Keratinocyte (primary cell): ENCODE measurements at regions not wholly inside any gene's neighbourhood (a gene's known extent, or its start where the extent isn't known, plus 50 kb on each side); places are given as distances from the start of the nearest gene placed in this dataset.

ENCODE experiments used
- DNase-seq: peaks from one replicate; pipeline ENCODE4 v3.0.0-alpha.2; 2011; ENCODE audit warnings: low read depth, missing footprints, low spot score
- FAIRE-seq: peaks from 2 replicates; lab custom pipeline; 2011; peaks lifted over from hg19 to GRCh38; lab: Jason Lieb, UNC
- H2AFZ ChIP-seq: 2 replicates; pipeline ENCODE4 v1.6.0; 2012; ENCODE audit warnings: low read length, control low read depth, inconsistent platforms; ENCODE audit not compliant: control insufficient read depth
- H3K27ac ChIP-seq: 2 replicates; pipeline ENCODE4 v1.5.1; 2011; ENCODE audit warnings: low read length; ENCODE audit not compliant: control insufficient read depth, insufficient read depth
- H3K27me3 ChIP-seq: 3 replicates; pipeline ENCODE4 v1.6.0; 2011; ENCODE audit warnings: low read length; ENCODE audit not compliant: control insufficient read depth, insufficient read depth; ENCODE audit errors: extremely low read depth
- H3K36me3 ChIP-seq, 2 experiments: 2 replicates in 1 of 2; 3 replicates in 1 of 2; pipeline ENCODE4 v1.5.1; 2011; ENCODE audit warnings: low read length in 2 of 2, mild to moderate bottlenecking in 1 of 2; ENCODE audit not compliant: control insufficient read depth in 2 of 2, insufficient read depth in 2 of 2; ENCODE audit errors: extremely low read depth in 1 of 2
- H3K4me1 ChIP-seq: 3 replicates; pipeline ENCODE4 v1.5.1; 2011; ENCODE audit warnings: low read length; ENCODE audit not compliant: control insufficient read depth, insufficient read depth; ENCODE audit errors: extremely low read depth
- H3K4me2 ChIP-seq: 3 replicates; pipeline ENCODE4 v1.6.0; 2011; ENCODE audit warnings: low read depth, low read length; ENCODE audit not compliant: control insufficient read depth, insufficient read depth; ENCODE audit errors: extremely low read depth
- H3K4me3 ChIP-seq, 3 experiments: fragments of 200-600 bp in 1 of 3; sonication (generic) in 1 of 3; 2 replicates in 2 of 3; 3 replicates in 1 of 3; pipeline ENCODE4 v1.5.1; 2011 to 2016; ENCODE audit warnings: low read length in 3 of 3, mild to moderate bottlenecking in 3 of 3, control low read depth in 2 of 3, inconsistent platforms in 1 of 3, low read depth in 1 of 3, mixed read lengths in 1 of 3, mixed run types in 1 of 3, moderate library complexity in 1 of 3; ENCODE audit not compliant: control insufficient read depth in 2 of 3, insufficient read depth in 2 of 3; ENCODE audit errors: extremely low read depth in 1 of 3
- H3K79me2 ChIP-seq: 2 replicates; pipeline ENCODE4 v1.6.0; 2012; ENCODE audit warnings: low read length; ENCODE audit not compliant: control insufficient read depth, insufficient read depth
- H3K9ac ChIP-seq: 3 replicates; pipeline ENCODE4 v1.6.0; 2011; ENCODE audit warnings: low read length; ENCODE audit not compliant: control insufficient read depth, insufficient read depth; ENCODE audit errors: extremely low read depth
- H3K9me1 ChIP-seq: 3 replicates; pipeline ENCODE4 v1.6.0; 2011; ENCODE audit warnings: low read length; ENCODE audit not compliant: control insufficient read depth, insufficient read depth; ENCODE audit errors: extremely low read depth
- H3K9me3 ChIP-seq: 2 replicates; pipeline ENCODE4 v1.5.1; 2012; ENCODE audit warnings: low read depth, low read length; ENCODE audit not compliant: control insufficient read depth
- H4K20me1 ChIP-seq: 3 replicates; pipeline ENCODE4 v1.6.0; 2011; ENCODE audit warnings: low read length; ENCODE audit not compliant: control insufficient read depth, insufficient read depth; ENCODE audit errors: extremely low read depth
- EZH2 ChIP-seq: IDR thresholded peaks from one replicate; pipeline ENCODE4 v1.6.1; 2012; ENCODE audit warnings: inconsistent platforms, mild to moderate bottlenecking, low read length, moderate library complexity
- dilution Hi-C: fragments of 300-500 bp; cut with MboI; formaldehyde crosslinking; loops from one replicate; pipeline ENCODE4 v1.7.0; 2020; ENCODE audit warnings: low sequenced_read_pairs; ENCODE audit not compliant: extremely low pct_ligation_motif_present
- TF ChIP-seq, protein P1 (sequence below), 3 experiments: IDR thresholded peaks in 1 of 3; conservative IDR thresholded peaks in 1 of 3; optimal IDR thresholded peaks in 1 of 3; 2 replicates in 2 of 3; 3 replicates in 1 of 3; pipeline versions ENCODE3 to v1.5.1; 2011; ENCODE audit warnings: low read length in 3 of 3, mild to moderate bottlenecking in 3 of 3, moderate library complexity in 2 of 3, control low read depth in 1 of 3, inconsistent platforms in 1 of 3; ENCODE audit not compliant: insufficient read depth in 2 of 3; ENCODE audit errors: extremely low read depth in 1 of 3

GRCh38 chr2:144233317-144233716, 286.6 kb downstream of the ZEB2 start:
- DNase-seq (no peak), FAIRE-seq (no peak)
- Histone ChIP-seq H4K20me1 (no peaks in the 10 kb centered on the region), H3K27ac (no peak overlapping the region), H3K4me1 (no peaks in the 10 kb centered on the region), H3K9me1 (no peaks in the 10 kb centered on the region), H3K4me2 (no peak overlapping the region), H3K4me3 (no peak overlapping the region), H3K9me3 (no peaks in the 10 kb centered on the region), H3K9ac (no peak overlapping the region), H3K27me3 (no peaks in the 10 kb centered on the region), H3K36me3 (no peaks in the 10 kb centered on the region), H3K79me2 (no peaks in the 10 kb centered on the region), H2AFZ (no peak overlapping the region)
- dilution Hi-C loops: no loop called here
- no peak for TF ChIP-seq EZH2
- TF ChIP-seq, protein P1, sequence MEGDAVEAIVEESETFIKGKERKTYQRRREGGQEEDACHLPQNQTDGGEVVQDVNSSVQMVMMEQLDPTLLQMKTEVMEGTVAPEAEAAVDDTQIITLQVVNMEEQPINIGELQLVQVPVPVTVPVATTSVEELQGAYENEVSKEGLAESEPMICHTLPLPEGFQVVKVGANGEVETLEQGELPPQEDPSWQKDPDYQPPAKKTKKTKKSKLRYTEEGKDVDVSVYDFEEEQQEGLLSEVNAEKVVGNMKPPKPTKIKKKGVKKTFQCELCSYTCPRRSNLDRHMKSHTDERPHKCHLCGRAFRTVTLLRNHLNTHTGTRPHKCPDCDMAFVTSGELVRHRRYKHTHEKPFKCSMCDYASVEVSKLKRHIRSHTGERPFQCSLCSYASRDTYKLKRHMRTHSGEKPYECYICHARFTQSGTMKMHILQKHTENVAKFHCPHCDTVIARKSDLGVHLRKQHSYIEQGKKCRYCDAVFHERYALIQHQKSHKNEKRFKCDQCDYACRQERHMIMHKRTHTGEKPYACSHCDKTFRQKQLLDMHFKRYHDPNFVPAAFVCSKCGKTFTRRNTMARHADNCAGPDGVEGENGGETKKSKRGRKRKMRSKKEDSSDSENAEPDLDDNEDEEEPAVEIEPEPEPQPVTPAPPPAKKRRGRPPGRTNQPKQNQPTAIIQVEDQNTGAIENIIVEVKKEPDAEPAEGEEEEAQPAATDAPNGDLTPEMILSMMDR (optimal IDR thresholded peaks at IDR 0.05 in 1 of 3, IDR thresholded peaks at IDR 0.05 in 1 of 3, conservative IDR thresholded peaks at IDR 0.05 in 1 of 3; ENCODE audit: extremely low read depth in 1 of 3, insufficient read depth in 2 of 3, low read length in 3 of 3): no peak

- dilution Hi-C loops: no loop called here
Observed at GRCh38 chr2:144230448-144231085, 289.4 kb downstream of the ZEB2 start.

More at GRCh38 chr2:144230448-144231085, 289.4 kb downstream of the ZEB2 start:
- no peak for FAIRE-seq
- Histone ChIP-seq H3K27ac (peak overlapping the region; percentile 54), H3K9me1 (no peaks in the 10 kb centered on the region), H3K9ac (no peak overlapping the region), H3K36me3 (no peaks in the 10 kb centered on the region), H3K79me2 (no peaks in the 10 kb centered on the region), H3K4me3 (no peak overlapping the region), H3K4me1 (no peaks in the 10 kb centered on the region), H3K4me2 (no peak overlapping the region), H4K20me1 (no peaks in the 10 kb centered on the region), H3K27me3 (no peaks in the 10 kb centered on the region), H2AFZ (no peak overlapping the region), H3K9me3 (no peaks in the 10 kb centered on the region)
- DNase-seq: no peak
- TF ChIP-seq EZH2: no peak
- TF ChIP-seq, protein P1 (optimal IDR thresholded peaks at IDR 0.05 in 1 of 3, IDR thresholded peaks at IDR 0.05 in 1 of 3, conservative IDR thresholded peaks at IDR 0.05 in 1 of 3; ENCODE audit: extremely low read depth in 1 of 3, insufficient read depth in 2 of 3, low read length in 3 of 3): no peak
